Left lung (tissue), 4 donors: ENCODE measurements at regions not wholly inside any gene's neighbourhood (a gene's known extent, or its start where the extent isn't known, plus 50 kb on each side); places are given as distances from the start of the nearest gene placed in this dataset.

ENCODE experiments used
- ATAC-seq: fragments of 200-7000 bp; cut with Tn5 transposase; one replicate; pipeline ENCODE4 v1.9.1; 2020; ENCODE audit warnings: moderate library complexity
- DNase-seq, 4 donors: peaks; one replicate each; pipeline ENCODE4 v3.0.0-alpha.2; 2013 to 2020
- H3K27ac ChIP-seq, 2 donors: fragments of 200-600 bp; sonication (generic) in 1 of 2; one replicate each; pipeline versions ENCODE4 v1.5.0 to v1.8.0; 2020 to 2021
- H3K27me3 ChIP-seq, 2 donors: fragments of 200-600 bp; sonication (generic) in 1 of 2; one replicate each; pipeline versions ENCODE4 v1.5.0 to v1.8.0; 2020 to 2021
- H3K36me3 ChIP-seq, 2 donors: fragments of 200-600 bp; sonication (generic) in 1 of 2; one replicate each; pipeline versions ENCODE4 v1.5.0 to v1.8.0; 2020 to 2021
- H3K4me1 ChIP-seq, 2 donors: fragments of 200-600 bp; one replicate each; pipeline ENCODE4 v1.8.0; 2021
- H3K4me3 ChIP-seq, 2 donors: fragments of 200-600 bp; sonication (generic) in 1 of 2; one replicate each; pipeline versions ENCODE4 v1.5.0 to v1.8.0; 2020 to 2021; ENCODE audit warnings: mild to moderate bottlenecking in 1 of 2
- H3K9me3 ChIP-seq, 2 donors: fragments of 200-600 bp; sonication (generic) in 1 of 2; one replicate each; pipeline versions ENCODE4 v1.5.0 to v1.8.0; 2020 to 2021
- CTCF ChIP-seq, 2 donors: fragments of 200-600 bp; sonication (generic) in 1 of 2; IDR thresholded peaks; one replicate each; pipeline versions ENCODE4 v1.5.0 to v1.8.0; 2021; ENCODE audit warnings: antibody characterized with exemption in 2 of 2
- intact Hi-C, 2 donors: fragments of 100-400 bp; cut with DNase I; formaldehyde crosslinking; loops; one replicate each; pipeline versions ENCODE4 v1.11.2 to v1.14.2; 2022
- donor health status: DM: no; HTN: yes; CAD: no.
- donor health status: DM: no; HTN: no; CAD: no.

- DNase-seq: no peak
- Histone ChIP-seq H3K9me3 (no peaks in the 10 kb centered on the region), H3K36me3 (no peaks in the 10 kb centered on the region), H3K4me3 (no peak overlapping the region), H3K27me3 (no peaks in the 10 kb centered on the region), H3K27ac (no peak overlapping the region), H3K4me1 (peaks cover 4 to 12% of the 10 kb centered on the region in 2 donors)
- intact Hi-C loops: no loop called here
- ATAC-seq: no peak
- no peak for TF ChIP-seq CTCF (IDR thresholded peaks at IDR 0.05)
Measured at GRCh38 chr5:74420947-74421346, 219.6 kb downstream of the ENC1 start.

- no peak for TF ChIP-seq CTCF (IDR thresholded peaks at IDR 0.05)
- Histone ChIP-seq H3K27ac (no peak overlapping the region), H3K4me3 (no peak overlapping the region), H3K27me3 (no peaks in the 10 kb centered on the region), H3K9me3 (no peaks in the 10 kb centered on the region), H3K36me3 (no peaks in the 10 kb centered on the region), H3K4me1 (peaks cover 8 to 18% of the 10 kb centered on the region in 2 donors)
- DNase-seq: no peak
- intact Hi-C loops: no loop called here
- no peak for ATAC-seq
Measured at GRCh38 chr5:74420220-74420619, 220.3 kb downstream of the ENC1 start.

- H3K9me3 ChIP-seq: no peaks in the 10 kb centered on the region
- intact Hi-C loops: no loop called here
- peaks cover 8 to 13% of the 10 kb centered on the region in 2 donors for H3K4me1 ChIP-seq
- H3K27ac ChIP-seq: no peak overlapping the region
- H3K27me3 ChIP-seq: no peaks in the 10 kb centered on the region
- ATAC-seq (no peak), DNase-seq (no peak)
- H3K36me3 ChIP-seq: no peaks in the 10 kb centered on the region
- no peak overlapping the region for H3K4me3 ChIP-seq
- no peak for TF ChIP-seq CTCF (IDR thresholded peaks at IDR 0.05)
Measured at GRCh38 chr5:74419468-74419867, 221.1 kb downstream of the ENC1 start.

GRCh38 chr5:74418709-74419108 is 221.8 kb downstream of the ENC1 start:
- H3K4me1 ChIP-seq: peaks cover 7 to 8% of the 10 kb centered on the region in 2 donors
- no peak for TF ChIP-seq CTCF (IDR thresholded peaks at IDR 0.05)
- no peaks in the 10 kb centered on the region for H3K27me3 ChIP-seq
- H3K9me3 ChIP-seq: no peaks in the 10 kb centered on the region
- no peak for DNase-seq
- intact Hi-C loops: no loop called here
- ATAC-seq: no peak
- no peak overlapping the region for H3K27ac ChIP-seq
- no peaks in the 10 kb centered on the region for H3K36me3 ChIP-seq
- no peak overlapping the region for H3K4me3 ChIP-seq

- Histone ChIP-seq H3K4me3 (no peak overlapping the region), H3K27ac (no peak overlapping the region), H3K4me1 (peaks cover 7 to 8% of the 10 kb centered on the region in 2 donors), H3K36me3 (no peaks in the 10 kb centered on the region), H3K27me3 (no peaks in the 10 kb centered on the region), H3K9me3 (no peaks in the 10 kb centered on the region)
- ATAC-seq: no peak
- DNase-seq: no peak
- intact Hi-C loops: no loop called here
- no peak for TF ChIP-seq CTCF (IDR thresholded peaks at IDR 0.05)
Measured at GRCh38 chr5:74418261-74418660, 222.3 kb downstream of the ENC1 start.
